ENCODE measurements at regions not wholly inside any gene's neighbourhood (a gene's known extent, or its start where the extent isn't known, plus 50 kb on each side); places are given as distances from the start of the nearest gene placed in this dataset.

- TF ChIP-seq GATA3 (IDR thresholded peaks at IDR 0.05; ENCODE audit: low read depth, low read length), result no peak
- TF ChIP-seq GATA2 (IDR thresholded peaks at IDR 0.05; ENCODE audit: low read depth, low read length), result no peak
Observed at GRCh38 chr6:170192905-170193304, 98.0 kb downstream of the DLL1 start.

DNA sequence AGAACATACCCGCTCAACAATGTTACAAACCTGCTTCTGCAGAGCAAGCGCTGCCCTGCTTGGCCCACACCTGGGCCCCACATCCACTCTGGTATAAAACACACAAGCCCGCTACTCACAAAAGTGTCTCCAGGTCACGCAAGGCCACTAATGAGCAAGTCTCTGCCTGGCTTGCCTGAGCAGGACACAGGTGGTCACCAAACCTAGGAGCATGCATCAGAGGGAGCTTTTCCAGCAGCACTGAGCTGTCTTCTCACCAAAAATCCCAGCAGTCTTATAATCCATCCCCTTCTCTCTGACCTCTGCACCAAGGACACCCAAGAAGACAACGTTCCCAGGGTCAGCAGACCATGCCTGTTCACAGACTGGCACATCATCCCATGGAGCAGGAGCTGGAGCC is 100.8 kb downstream of the DLL1 start:
- TF ChIP-seq GATA3 (IDR thresholded peaks at IDR 0.05; ENCODE audit: low read depth, low read length), result no peak
- no peak for TF ChIP-seq GATA2 (IDR thresholded peaks at IDR 0.05; ENCODE audit: low read depth, low read length)

DNA sequence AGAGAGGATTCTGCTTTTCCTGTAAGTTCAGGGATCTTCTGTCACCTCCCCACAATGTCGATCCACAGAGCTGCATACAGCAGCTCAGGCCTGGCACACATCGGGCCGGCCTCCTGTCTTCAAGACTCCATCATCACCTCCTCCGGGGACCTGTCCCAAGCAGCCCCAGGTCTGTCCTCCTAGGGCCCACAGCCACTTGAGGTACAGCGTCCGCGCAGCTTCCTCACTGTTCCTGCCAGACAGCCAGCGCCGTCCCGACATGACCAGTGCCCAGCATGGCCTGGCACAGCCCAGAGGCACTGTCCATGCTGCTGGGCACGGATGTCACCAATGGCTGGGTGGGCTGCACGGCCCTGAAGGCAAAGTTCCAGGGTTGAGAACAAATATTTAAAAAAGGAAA is 101.6 kb downstream of the DLL1 start:
- no peak for TF ChIP-seq GATA3 (IDR thresholded peaks at IDR 0.05; ENCODE audit: low read depth, low read length)
- TF ChIP-seq GATA2 (IDR thresholded peaks at IDR 0.05; ENCODE audit: low read depth, low read length), result no peak

DNA sequence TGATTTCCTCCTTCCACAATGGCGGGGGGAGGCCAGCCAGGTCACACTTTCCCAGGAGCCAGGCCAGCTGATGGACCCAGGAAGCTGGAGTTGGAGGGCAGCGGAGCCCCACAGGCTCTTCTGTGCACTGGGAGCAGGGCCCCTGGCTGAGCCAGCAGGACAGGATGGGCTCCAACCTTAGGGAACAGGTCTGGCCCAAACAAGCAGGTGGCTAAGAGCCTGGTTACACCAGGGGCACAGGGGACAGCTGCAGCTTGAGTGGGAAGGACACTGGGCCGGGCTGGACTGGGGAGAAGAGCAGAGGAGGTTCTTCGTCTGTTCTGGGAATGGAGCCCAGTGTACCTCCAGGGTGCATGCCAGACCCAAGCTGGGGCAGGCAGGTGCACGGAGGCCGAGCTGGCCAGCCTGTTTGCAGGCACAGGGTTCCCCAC is 102.3 kb downstream of the DLL1 start:
- no peak for TF ChIP-seq GATA3 (IDR thresholded peaks at IDR 0.05; ENCODE audit: low read depth, low read length)
- TF ChIP-seq GATA2 (IDR thresholded peaks at IDR 0.05; ENCODE audit: low read depth, low read length), result no peak

DNA sequence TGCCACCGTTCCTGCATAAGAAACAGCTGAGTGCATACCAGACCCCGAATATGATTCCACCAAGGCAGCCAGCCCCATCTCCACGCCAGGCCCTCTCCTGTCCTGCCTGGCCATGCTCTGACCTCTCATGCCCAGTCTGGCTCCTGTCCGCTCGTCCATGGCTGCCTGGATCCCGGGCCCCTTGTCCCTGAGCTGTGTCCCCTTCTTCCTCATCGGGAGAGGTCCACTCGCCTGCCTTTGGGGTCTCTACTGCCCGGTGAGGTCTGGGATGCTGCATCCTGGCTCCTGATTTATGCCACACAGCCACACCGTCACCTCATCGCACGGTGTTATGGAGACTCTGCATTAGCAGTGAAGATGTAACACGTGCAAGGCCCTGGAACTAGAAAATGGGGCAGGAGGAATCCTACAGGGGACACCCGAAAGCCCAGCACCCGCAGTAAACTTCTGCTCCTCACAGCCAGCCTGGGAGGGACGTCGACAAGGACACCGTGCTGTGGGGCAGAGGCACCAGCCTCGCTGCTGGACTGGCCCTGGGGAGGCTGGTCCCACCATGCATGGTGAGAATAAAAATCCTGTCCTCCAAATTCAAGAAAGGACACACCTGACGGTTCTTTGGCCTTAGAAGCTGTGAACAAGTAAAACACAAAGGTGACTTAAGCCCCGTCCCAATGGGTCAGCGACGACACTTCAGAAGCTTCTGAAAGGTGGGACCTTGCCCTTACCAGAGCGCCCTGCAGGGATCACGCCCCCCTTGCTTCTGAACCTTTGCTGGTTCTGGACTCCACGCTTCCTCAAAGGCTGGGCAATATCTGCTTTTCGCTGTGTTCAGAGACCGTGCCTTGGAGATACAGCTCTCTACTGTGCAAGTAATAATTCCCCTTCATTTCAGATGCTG is 103.0 kb downstream of the DLL1 start:
- TF ChIP-seq GATA3 (IDR thresholded peaks at IDR 0.05; ENCODE audit: low read depth, low read length), result no peak
- TF ChIP-seq GATA2 (IDR thresholded peaks at IDR 0.05; ENCODE audit: low read depth, low read length), result no peak

- TF ChIP-seq GATA2 (IDR thresholded peaks at IDR 0.05; ENCODE audit: low read depth, low read length), result no peak
- no peak for TF ChIP-seq GATA3 (IDR thresholded peaks at IDR 0.05; ENCODE audit: low read depth, low read length)
Observed at GRCh38 chr6:170186941-170187668, 103.8 kb downstream of the DLL1 start.

- TF ChIP-seq GATA2 (IDR thresholded peaks at IDR 0.05; ENCODE audit: low read depth, low read length), result no peak
- no peak for TF ChIP-seq GATA3 (IDR thresholded peaks at IDR 0.05; ENCODE audit: low read depth, low read length)
Observed at GRCh38 chr6:170186006-170186935, 104.6 kb downstream of the DLL1 start.

- TF ChIP-seq GATA2 (IDR thresholded peaks at IDR 0.05; ENCODE audit: low read depth, low read length) (no peak), GATA3 (IDR thresholded peaks at IDR 0.05; ENCODE audit: low read depth, low read length) (no peak)
Observed at GRCh38 chr6:170185175-170185978, 105.5 kb downstream of the DLL1 start.

- TF ChIP-seq GATA3 (IDR thresholded peaks at IDR 0.05; ENCODE audit: low read depth, low read length) (no peak), GATA2 (IDR thresholded peaks at IDR 0.05; ENCODE audit: low read depth, low read length) (no peak)
Observed at GRCh38 chr6:170184316-170184715, 106.6 kb downstream of the DLL1 start.

GRCh38 chr6:170183521-170183920 is 107.4 kb downstream of the DLL1 start:
- TF ChIP-seq GATA3 (IDR thresholded peaks at IDR 0.05; ENCODE audit: low read depth, low read length), result no peak
- TF ChIP-seq GATA2 (IDR thresholded peaks at IDR 0.05; ENCODE audit: low read depth, low read length), result no peak

GRCh38 chr6:170182781-170183120 is 108.1 kb downstream of the DLL1 start:
- no peak for TF ChIP-seq GATA2 (IDR thresholded peaks at IDR 0.05; ENCODE audit: low read depth, low read length)
- TF ChIP-seq GATA3 (IDR thresholded peaks at IDR 0.05; ENCODE audit: low read depth, low read length), result no peak

- TF ChIP-seq GATA3 (IDR thresholded peaks at IDR 0.05; ENCODE audit: low read depth, low read length) (no peak), GATA2 (IDR thresholded peaks at IDR 0.05; ENCODE audit: low read depth, low read length) (no peak)
Observed at GRCh38 chr6:170182093-170182780, 108.6 kb downstream of the DLL1 start.

- TF ChIP-seq GATA3 (IDR thresholded peaks at IDR 0.05; ENCODE audit: low read depth, low read length), result no peak
- no peak for TF ChIP-seq GATA2 (IDR thresholded peaks at IDR 0.05; ENCODE audit: low read depth, low read length)
Observed at GRCh38 chr6:170181338-170181690, 109.6 kb downstream of the DLL1 start.
